H1 (cell line): ENCODE measurements at regions not wholly inside any gene's neighbourhood (a gene's known extent, or its start where the extent isn't known, plus 50 kb on each side); places are given as distances from the start of the nearest gene placed in this dataset.

ENCODE experiments used
- BACH1 ChIP-seq: IDR thresholded peaks from 2 replicates; pipeline ENCODE4 v1.6.1; 2012; ENCODE audit warnings: low read length, improper control_type of control experiment
- CEBPB ChIP-seq: IDR thresholded peaks from 2 replicates; pipeline ENCODE4 v1.6.1; 2012; ENCODE audit warnings: low read depth, low read length
- CTCF ChIP-seq, 3 experiments: IDR thresholded peaks; 1 replicate in 2 of 3; 2 replicates in 1 of 3; pipeline versions ENCODE4 v1.5.1 to v1.6.1; 2011; ENCODE audit warnings: low read length in 3 of 3, mild to moderate bottlenecking in 3 of 3, inconsistent platforms in 2 of 3, low read depth in 1 of 3, moderate library complexity in 1 of 3; ENCODE audit not compliant: insufficient read depth in 1 of 3; ENCODE audit errors: control extremely low read depth in 1 of 3
- EP300 ChIP-seq, 2 experiments: IDR thresholded peaks; 1 replicate in 1 of 2; 2 replicates in 1 of 2; pipeline ENCODE4 v1.6.1; 2011 to 2012; ENCODE audit warnings: low read depth in 2 of 2, low read length in 2 of 2, mild to moderate bottlenecking in 2 of 2, borderline replicate concordance in 1 of 2, inconsistent platforms in 1 of 2, moderate library complexity in 1 of 2
- KDM1A ChIP-seq: fragments of 200-600, 300-600 bp; sonication (generic); IDR thresholded peaks from 2 replicates; pipeline ENCODE4 v1.7.1; 2016; ENCODE audit warnings: mild to moderate bottlenecking, low read length, borderline replicate concordance
- KDM5A ChIP-seq: fragments of 200-600 bp; IDR thresholded peaks from 2 replicates; pipeline ENCODE4 v1.7.1; 2012; ENCODE audit warnings: mild to moderate bottlenecking, low read length, inconsistent platforms, mixed read lengths
- NRF1 ChIP-seq: IDR thresholded peaks from 2 replicates; pipeline ENCODE4 v1.6.1; 2011; ENCODE audit warnings: mild to moderate bottlenecking, low read depth, low read length, improper control_type of control experiment
- POLR2A ChIP-seq, 2 experiments: IDR thresholded peaks; 1 replicate in 1 of 2; 2 replicates in 1 of 2; pipeline ENCODE4 v1.6.1; 2011; ENCODE audit warnings: low read depth in 2 of 2, low read length in 2 of 2, mild to moderate bottlenecking in 2 of 2; ENCODE audit errors: control extremely low read depth in 1 of 2
- POLR2AphosphoS5 ChIP-seq: IDR thresholded peaks from 2 replicates; pipeline ENCODE4 v1.6.1; 2011; ENCODE audit warnings: low read depth, low read length
- SAP30 ChIP-seq: fragments of 300-600 bp; sonication (generic); IDR thresholded peaks from 2 replicates; pipeline ENCODE4 v1.7.1; 2012; ENCODE audit warnings: low read length, moderate library complexity, mild to moderate bottlenecking, inconsistent platforms; ENCODE audit not compliant: insufficient read depth, insufficient replicate concordance
- SRF ChIP-seq: IDR thresholded peaks from 2 replicates; pipeline ENCODE4 v1.6.1; 2011; ENCODE audit warnings: mild to moderate bottlenecking, low read depth, low read length, moderate library complexity
- SUZ12 ChIP-seq: fragments of 200-600 bp; sonication (generic); IDR thresholded peaks from 2 replicates; pipeline ENCODE4 v1.6.1; 2012; ENCODE audit warnings: mild to moderate bottlenecking, inconsistent platforms, low read length, moderate library complexity, mixed read lengths
- TAF7 ChIP-seq: optimal IDR thresholded peaks from 2 replicates; pipeline ENCODE3; 2011; ENCODE audit warnings: low read depth, mild to moderate bottlenecking, inconsistent platforms, low read length, moderate library complexity, borderline replicate concordance
- ZNF274 ChIP-seq: IDR thresholded peaks from 2 replicates; pipeline ENCODE4 v1.7.0; 2012; ENCODE audit warnings: low read length, borderline replicate concordance; ENCODE audit errors: extremely low read depth

GRCh38 chr5:67377631-67378030 lies 181.0 kb upstream of the CD180 start:
- TF ChIP-seq ZNF274 (no peak), CTCF (IDR thresholded peaks at IDR 0.05; ENCODE audit: control extremely low read depth in 1 of 3, insufficient read depth in 1 of 3, low read depth in 1 of 3, low read length in 3 of 3) (no peak), NRF1 (no peak), CEBPB (no peak), POLR2A (IDR thresholded peaks at IDR 0.05; ENCODE audit: control extremely low read depth in 1 of 2, low read depth in 2 of 2, low read length in 2 of 2) (no peak), BACH1 (no peak), POLR2AphosphoS5 (no peak), SRF (no peak), EP300 (IDR thresholded peaks at IDR 0.05; ENCODE audit: borderline replicate concordance in 1 of 2, low read depth in 2 of 2, low read length in 2 of 2) (no peak), KDM5A (no peak), TAF7 (no peak), KDM1A (no peak), SAP30 (no peak), SUZ12 (no peak)
